PC-9 (cell line): ENCODE measurements at regions not wholly inside any gene's neighbourhood (a gene's known extent, or its start where the extent isn't known, plus 50 kb on each side); places are given as distances from the start of the nearest gene placed in this dataset.

Experiments used
- BruUV-seq: library from RNA; stranded (reverse); fragments of 400-500 nt; replicated peaks from 2 replicates; lab custom pipeline; 2021; lab: Mats Ljungman, UMichigan
- CTCF ChIA-PET: fragments of 300-600 bp; sonication (Branson Sonifier 250); formaldehyde crosslinking; loops from one replicate; lab custom pipeline; 2022; ENCODE audit warnings: antibody characterized with exemption; lab: Charles Lee
- POLR2A ChIA-PET: fragments of 300-600 bp; sonication (Branson Sonifier 250); formaldehyde crosslinking; loops from one replicate; lab custom pipeline; 2022; ENCODE audit warnings: antibody characterized with exemption; ENCODE audit not compliant: unreplicated experiment; lab: Charles Lee
- DNase-seq, 2 experiments: peaks; one replicate each; pipeline versions ENCODE4 v3.0.0 to v3.0.0-alpha.2; 2015 to 2022; ENCODE audit warnings: mixed read lengths in 1 of 2
- H2AFZ ChIP-seq: fragments of 200-600 bp; sonication (generic); 2 replicates; pipeline ENCODE4 v1.8.1; 2017; ENCODE audit warnings: antibody characterized with exemption
- H3F3A ChIP-seq: fragments of 200-600 bp; sonication (generic); 2 replicates; pipeline ENCODE4 v1.8.1; 2017; ENCODE audit warnings: antibody characterized with exemption, mild to moderate bottlenecking, low read depth; ENCODE audit not compliant: insufficient read depth
- H3K27ac ChIP-seq: fragments of 200-600 bp; sonication (generic); 2 replicates; pipeline ENCODE4 v1.6.1; 2016; ENCODE audit warnings: mixed run types
- H3K27me3 ChIP-seq: fragments of 200-600 bp; sonication (generic); 2 replicates; pipeline ENCODE4 v1.6.1; 2016; ENCODE audit warnings: low read depth, mixed run types; ENCODE audit not compliant: insufficient read depth
- H3K36me3 ChIP-seq: fragments of 200-600 bp; sonication (generic); 2 replicates; pipeline ENCODE4 v1.6.1; 2016; ENCODE audit warnings: low read depth, mixed run types
- H3K4me1 ChIP-seq: fragments of 200-600 bp; sonication (generic); replicated peaks from 2 replicates; pipeline ENCODE4 v1.6.1; 2016; ENCODE audit warnings: mixed run types; ENCODE audit not compliant: insufficient read depth
- H3K4me2 ChIP-seq: fragments of 200-600 bp; sonication (generic); 2 replicates; pipeline ENCODE4 v1.6.1; 2017; ENCODE audit warnings: mixed run types
- H3K4me3 ChIP-seq: fragments of 200-600 bp; sonication (generic); 2 replicates; pipeline ENCODE4 v1.6.1; 2016; ENCODE audit warnings: mixed run types
- H3K79me2 ChIP-seq: fragments of 200-600 bp; sonication (generic); 2 replicates; pipeline ENCODE4 v1.6.1; 2017; ENCODE audit warnings: low read depth, mixed run types
- H3K9me2 ChIP-seq: fragments of 200-600 bp; sonication (generic); 2 replicates; pipeline ENCODE4 v1.8.1; 2017; ENCODE audit warnings: mild to moderate bottlenecking; ENCODE audit not compliant: insufficient read depth
- H3K9me3 ChIP-seq: fragments of 200-600 bp; sonication (generic); 2 replicates; pipeline ENCODE4 v1.8.1; 2016; ENCODE audit warnings: low read depth; ENCODE audit not compliant: insufficient read depth
- H4K20me1 ChIP-seq: fragments of 200-600 bp; sonication (generic); 2 replicates; pipeline ENCODE4 v1.8.1; 2017; ENCODE audit not compliant: insufficient read depth
- CTCF ChIP-seq: fragments of 200-600 bp; sonication (generic); conservative IDR thresholded peaks from 2 replicates; pipeline ENCODE4 v1.6.1; 2017; ENCODE audit warnings: mixed run types, antibody characterized with exemption, mild to moderate bottlenecking, moderate library complexity
- EZH2 ChIP-seq: fragments of 200-600 bp; sonication (generic); IDR thresholded peaks from 2 replicates; pipeline ENCODE4 v1.8.0; 2017; ENCODE audit warnings: antibody characterized with exemption, low read depth
- intact Hi-C: fragments of 100-400 bp; cut with micrococcal nuclease; formaldehyde crosslinking; loops from one replicate; pipeline ENCODE4 v1.10.0; 2022; ENCODE audit not compliant: unreplicated experiment

- H3K9me3 ChIP-seq = no peaks in the 10 kb centered on the region
- POLR2A ChIA-PET = no interaction called here
- no peaks in the 10 kb centered on the region for H3F3A ChIP-seq
- H4K20me1 ChIP-seq = no peaks in the 10 kb centered on the region
- H3K36me3 ChIP-seq = no peaks in the 10 kb centered on the region
- intact Hi-C loops = no loop called here
- no TSS peak for BruUV-seq
- TF ChIP-seq CTCF = no peak
- no peak for TF ChIP-seq EZH2
- no peak overlapping the region for H3K27ac ChIP-seq
- CTCF ChIA-PET = interaction anchor here (0.5 kb wide), 1 partner anchor 298 kb away, joined by 5 read pairs; no protein-coding TSS in a partner anchor
- no peaks in the 10 kb centered on the region for H3K27me3 ChIP-seq
- H2AFZ ChIP-seq = no peak overlapping the region
- no peaks in the 10 kb centered on the region for H3K79me2 ChIP-seq
- DNase-seq = no peak
- no peak overlapping the region for H3K4me2 ChIP-seq
- H3K9me2 ChIP-seq = no peaks in the 10 kb centered on the region
- no peak overlapping the region for H3K4me3 ChIP-seq
- no peaks in the 10 kb centered on the region for H3K4me1 ChIP-seq
Observed at GRCh38 chr4:187798385-187798784, 197.2 kb upstream of the ZFP42 start.

- Histone ChIP-seq H3K4me1 (no peaks in the 10 kb centered on the region), H3F3A (no peaks in the 10 kb centered on the region), H3K36me3 (no peaks in the 10 kb centered on the region), H2AFZ (no peak overlapping the region), H3K4me3 (no peak overlapping the region), H3K27me3 (no peaks in the 10 kb centered on the region), H3K79me2 (no peaks in the 10 kb centered on the region), H3K4me2 (no peak overlapping the region), H3K27ac (no peak overlapping the region), H4K20me1 (no peaks in the 10 kb centered on the region), H3K9me2 (no peaks in the 10 kb centered on the region), H3K9me3 (no peaks in the 10 kb centered on the region)
- no peak for DNase-seq
- intact Hi-C loops = no loop called here
- BruUV-seq = no TSS peak
- TF ChIP-seq CTCF (no peak), EZH2 (no peak)
- ChIA-PET CTCF (no interaction called here), POLR2A (no interaction called here)
Observed at GRCh38 chr4:187799735-187800134, 195.8 kb upstream of the ZFP42 start.

GRCh38 chr4:187811591-187811990 lies 184.0 kb upstream of the ZFP42 start:
- no peaks in the 10 kb centered on the region for H3K9me3 ChIP-seq
- H3K4me3 ChIP-seq = no peak overlapping the region
- H3K9me2 ChIP-seq = no peaks in the 10 kb centered on the region
- no peaks in the 10 kb centered on the region for H3K79me2 ChIP-seq
- CTCF ChIA-PET = no interaction called here
- H3K4me1 ChIP-seq = no peaks in the 10 kb centered on the region; the same call in 1 of the 2 replicates
- no peak overlapping the region for H3K27ac ChIP-seq
- no peaks in the 10 kb centered on the region for H4K20me1 ChIP-seq
- POLR2A ChIA-PET = no interaction called here
- no peak for DNase-seq
- intact Hi-C loops = no loop called here
- H3K27me3 ChIP-seq = no peaks in the 10 kb centered on the region
- H3F3A ChIP-seq = no peaks in the 10 kb centered on the region
- no peaks in the 10 kb centered on the region for H3K36me3 ChIP-seq
- no TSS peak for BruUV-seq
- H3K4me2 ChIP-seq = no peak overlapping the region
- no peak for TF ChIP-seq EZH2
- no peak for TF ChIP-seq CTCF
- H2AFZ ChIP-seq = no peak overlapping the region
